ENCODE measurements at regions not wholly inside any gene's neighbourhood (a gene's known extent, or its start where the extent isn't known, plus 50 kb on each side); places are given as distances from the start of the nearest gene placed in this dataset.

- no peak overlapping the region for H3K23ac ChIP-seq (ENCODE audit: low read depth, low read length, poor library complexity)
- no peaks in the 10 kb centered on the region for H3K79me1 ChIP-seq (ENCODE audit: low read depth, low read length)
- no peak overlapping the region for H3K4me2 ChIP-seq (ENCODE audit: insufficient read depth, low read length, poor library complexity, severe bottlenecking)
- H3K36me3 ChIP-seq (replicated peaks in 1 of 2; ENCODE audit: control insufficient read depth in 2 of 2, insufficient read depth in 2 of 2, low read length in 2 of 2) = no peaks in the 10 kb centered on the region
- H3K18ac ChIP-seq (ENCODE audit: low read length) = no peak overlapping the region
- H3K4ac ChIP-seq (ENCODE audit: low read length) = no peak overlapping the region
- WGBS, 2 donors (ENCODE audit: extremely low coverage in 2 of 2, insufficient read length in 2 of 2, insufficient replicate concordance in 1 of 2) = no CpG with 5 or more reads among the region's 2 CpGs
- no peak overlapping the region for H2AFZ ChIP-seq (ENCODE audit: low read length)
- no peak for DNase-seq (ENCODE audit: low spot score)
- no peak overlapping the region for H3K27ac ChIP-seq (replicated peaks; ENCODE audit: low read length)
- no peak overlapping the region for H2BK5ac ChIP-seq (ENCODE audit: low read length)
- no peak overlapping the region for H2BK15ac ChIP-seq (ENCODE audit: low read length)
- no peaks in the 10 kb centered on the region for H3K9me3 ChIP-seq (replicated peaks in 1 of 2; ENCODE audit: control insufficient read depth in 2 of 2, insufficient read depth in 1 of 2, low read depth in 1 of 2, low read length in 2 of 2)
- no peak overlapping the region for H4K91ac ChIP-seq (ENCODE audit: low read depth, low read length, poor library complexity)
- no peaks in the 10 kb centered on the region for H3K27me3 ChIP-seq (ENCODE audit: control insufficient read depth in 3 of 3, insufficient read depth in 3 of 3, low read depth in 1 of 3, low read length in 3 of 3)
- H3K14ac ChIP-seq (ENCODE audit: low read length) = no peak overlapping the region
- no peak overlapping the region for H4K8ac ChIP-seq (ENCODE audit: low read depth, low read length)
- H2BK12ac ChIP-seq (ENCODE audit: low read length) = no peak overlapping the region
- no peak overlapping the region for H2AK5ac ChIP-seq (ENCODE audit: low read depth, low read length)
- H3K9ac ChIP-seq (ENCODE audit: low read depth, low read length, poor library complexity) = no peak overlapping the region
- H3K4me3 ChIP-seq (ENCODE audit: low read length in 2 of 2) = no peak overlapping the region
- no peak overlapping the region for H2BK120ac ChIP-seq (ENCODE audit: low read depth, low read length)
- H3K4me1 ChIP-seq (ENCODE audit: control insufficient read depth in 2 of 2, insufficient read depth in 1 of 2, low read depth in 1 of 2, low read length in 2 of 2) = peaks cover 0 to 6% of the 10 kb centered on the region in 2 donors
Measured at GRCh38 chr20:60271597-60271996, 313.4 kb downstream of the CDH26 start.

GRCh38 chr20:60272790-60273189 lies 314.6 kb downstream of the CDH26 start:
- Histone ChIP-seq H2BK15ac (ENCODE audit: low read length) (no peak overlapping the region), H2BK120ac (ENCODE audit: low read depth, low read length) (no peak overlapping the region), H2BK12ac (ENCODE audit: low read length) (no peak overlapping the region), H3K4me2 (ENCODE audit: insufficient read depth, low read length, poor library complexity, severe bottlenecking) (no peak overlapping the region), H2AFZ (ENCODE audit: low read length) (no peak overlapping the region), H3K23ac (ENCODE audit: low read depth, low read length, poor library complexity) (no peak overlapping the region), H3K36me3 (replicated peaks in 1 of 2; ENCODE audit: control insufficient read depth in 2 of 2, insufficient read depth in 2 of 2, low read length in 2 of 2) (no peaks in the 10 kb centered on the region), H3K27ac (replicated peaks; ENCODE audit: low read length) (no peak overlapping the region), H3K14ac (ENCODE audit: low read length) (no peak overlapping the region), H3K27me3 (ENCODE audit: control insufficient read depth in 3 of 3, insufficient read depth in 3 of 3, low read depth in 1 of 3, low read length in 3 of 3) (no peaks in the 10 kb centered on the region), H3K4ac (ENCODE audit: low read length) (no peak overlapping the region), H2BK5ac (ENCODE audit: low read length) (no peak overlapping the region), H3K9me3 (replicated peaks in 1 of 2; ENCODE audit: control insufficient read depth in 2 of 2, insufficient read depth in 1 of 2, low read depth in 1 of 2, low read length in 2 of 2) (peaks cover 0 to 1% of the 10 kb centered on the region in 2 donors), H2AK5ac (ENCODE audit: low read depth, low read length) (no peak overlapping the region), H3K79me1 (ENCODE audit: low read depth, low read length) (no peaks in the 10 kb centered on the region), H3K18ac (ENCODE audit: low read length) (no peak overlapping the region), H4K91ac (ENCODE audit: low read depth, low read length, poor library complexity) (no peak overlapping the region), H3K4me1 (ENCODE audit: control insufficient read depth in 2 of 2, insufficient read depth in 1 of 2, low read depth in 1 of 2, low read length in 2 of 2) (peaks cover 0 to 3% of the 10 kb centered on the region in 2 donors), H3K4me3 (ENCODE audit: low read length in 2 of 2) (no peak overlapping the region), H4K8ac (ENCODE audit: low read depth, low read length) (no peak overlapping the region), H3K9ac (ENCODE audit: low read depth, low read length, poor library complexity) (no peak overlapping the region)
- no CpG with 5 or more reads among the region's 6 CpGs for WGBS, 2 donors (ENCODE audit: extremely low coverage in 2 of 2, insufficient read length in 2 of 2, insufficient replicate concordance in 1 of 2)
- DNase-seq (ENCODE audit: low spot score) = no peak

GRCh38 chr20:60274717-60275116 lies 316.5 kb downstream of the CDH26 start:
- Histone ChIP-seq H3K4ac (ENCODE audit: low read length) (no peak overlapping the region), H4K8ac (ENCODE audit: low read depth, low read length) (no peak overlapping the region), H3K14ac (ENCODE audit: low read length) (no peak overlapping the region), H2BK12ac (ENCODE audit: low read length) (no peak overlapping the region), H2BK120ac (ENCODE audit: low read depth, low read length) (no peak overlapping the region), H2AFZ (ENCODE audit: low read length) (no peak overlapping the region), H3K27me3 (ENCODE audit: control insufficient read depth in 3 of 3, insufficient read depth in 3 of 3, low read depth in 1 of 3, low read length in 3 of 3) (no peaks in the 10 kb centered on the region), H3K23ac (ENCODE audit: low read depth, low read length, poor library complexity) (no peak overlapping the region), H3K9ac (ENCODE audit: low read depth, low read length, poor library complexity) (no peak overlapping the region), H2BK5ac (ENCODE audit: low read length) (no peak overlapping the region), H3K79me1 (ENCODE audit: low read depth, low read length) (no peaks in the 10 kb centered on the region), H3K18ac (ENCODE audit: low read length) (no peak overlapping the region), H3K9me3 (replicated peaks in 1 of 2; ENCODE audit: control insufficient read depth in 2 of 2, insufficient read depth in 1 of 2, low read depth in 1 of 2, low read length in 2 of 2) (peaks cover 0 to 1% of the 10 kb centered on the region in 2 donors), H3K36me3 (replicated peaks in 1 of 2; ENCODE audit: control insufficient read depth in 2 of 2, insufficient read depth in 2 of 2, low read length in 2 of 2) (no peaks in the 10 kb centered on the region), H3K4me1 (ENCODE audit: control insufficient read depth in 2 of 2, insufficient read depth in 1 of 2, low read depth in 1 of 2, low read length in 2 of 2) (peaks cover 0 to 3% of the 10 kb centered on the region in 2 donors), H2AK5ac (ENCODE audit: low read depth, low read length) (no peak overlapping the region), H3K27ac (replicated peaks; ENCODE audit: low read length) (no peak overlapping the region), H2BK15ac (ENCODE audit: low read length) (no peak overlapping the region), H3K4me2 (ENCODE audit: insufficient read depth, low read length, poor library complexity, severe bottlenecking) (no peak overlapping the region), H4K91ac (ENCODE audit: low read depth, low read length, poor library complexity) (no peak overlapping the region), H3K4me3 (ENCODE audit: low read length in 2 of 2) (no peak overlapping the region)
- no CpG with 5 or more reads among the region's 3 CpGs for WGBS, 2 donors (ENCODE audit: extremely low coverage in 2 of 2, insufficient read length in 2 of 2, insufficient replicate concordance in 1 of 2)
- no peak for DNase-seq (ENCODE audit: low spot score)

- H2AFZ ChIP-seq (ENCODE audit: low read length) = no peak overlapping the region
- no peak overlapping the region for H2BK12ac ChIP-seq (ENCODE audit: low read length)
- DNase-seq (ENCODE audit: low spot score) = no peak
- no peaks in the 10 kb centered on the region for H3K36me3 ChIP-seq (replicated peaks in 1 of 2; ENCODE audit: control insufficient read depth in 2 of 2, insufficient read depth in 2 of 2, low read length in 2 of 2)
- no peak overlapping the region for H2AK5ac ChIP-seq (ENCODE audit: low read depth, low read length)
- no peak overlapping the region for H4K8ac ChIP-seq (ENCODE audit: low read depth, low read length)
- no peak overlapping the region for H3K14ac ChIP-seq (ENCODE audit: low read length)
- no peak overlapping the region for H3K9ac ChIP-seq (ENCODE audit: low read depth, low read length, poor library complexity)
- no peaks in the 10 kb centered on the region for H3K27me3 ChIP-seq (ENCODE audit: control insufficient read depth in 3 of 3, insufficient read depth in 3 of 3, low read depth in 1 of 3, low read length in 3 of 3)
- no peaks in the 10 kb centered on the region for H3K4me1 ChIP-seq (ENCODE audit: control insufficient read depth in 2 of 2, insufficient read depth in 1 of 2, low read depth in 1 of 2, low read length in 2 of 2)
- H3K4ac ChIP-seq (ENCODE audit: low read length) = no peak overlapping the region
- no peaks in the 10 kb centered on the region for H3K79me1 ChIP-seq (ENCODE audit: low read depth, low read length)
- no peak overlapping the region for H2BK5ac ChIP-seq (ENCODE audit: low read length)
- no peak overlapping the region for H3K27ac ChIP-seq (replicated peaks; ENCODE audit: low read length)
- no peak overlapping the region for H3K23ac ChIP-seq (ENCODE audit: low read depth, low read length, poor library complexity)
- H2BK120ac ChIP-seq (ENCODE audit: low read depth, low read length) = no peak overlapping the region
- no peak overlapping the region for H2BK15ac ChIP-seq (ENCODE audit: low read length)
- H3K4me2 ChIP-seq (ENCODE audit: insufficient read depth, low read length, poor library complexity, severe bottlenecking) = no peak overlapping the region
- H3K4me3 ChIP-seq (ENCODE audit: low read length in 2 of 2) = no peak overlapping the region
- no peak overlapping the region for H3K18ac ChIP-seq (ENCODE audit: low read length)
- WGBS, 2 donors (ENCODE audit: extremely low coverage in 2 of 2, insufficient read length in 2 of 2, insufficient replicate concordance in 1 of 2) = no CpG with 5 or more reads among the region's 6 CpGs
- H4K91ac ChIP-seq (ENCODE audit: low read depth, low read length, poor library complexity) = no peak overlapping the region
- peaks cover 8 to 13% of the 10 kb centered on the region in 2 donors for H3K9me3 ChIP-seq (replicated peaks in 1 of 2; ENCODE audit: control insufficient read depth in 2 of 2, insufficient read depth in 1 of 2, low read depth in 1 of 2, low read length in 2 of 2)
Measured at GRCh38 chr20:60281295-60281694, 323.1 kb downstream of the CDH26 start.

Data from neuronal stem cell (in vitro differentiated cells).